ENCODE measurements at regions not wholly inside any gene's neighbourhood (a gene's known extent, or its start where the extent isn't known, plus 50 kb on each side); places are given as distances from the start of the nearest gene placed in this dataset.
"Not testable (repeated sequence)": the region's sequence is repeated elsewhere in the genome, so short reads cannot be mapped to it uniquely, and the experiment has no call there.

DNA sequence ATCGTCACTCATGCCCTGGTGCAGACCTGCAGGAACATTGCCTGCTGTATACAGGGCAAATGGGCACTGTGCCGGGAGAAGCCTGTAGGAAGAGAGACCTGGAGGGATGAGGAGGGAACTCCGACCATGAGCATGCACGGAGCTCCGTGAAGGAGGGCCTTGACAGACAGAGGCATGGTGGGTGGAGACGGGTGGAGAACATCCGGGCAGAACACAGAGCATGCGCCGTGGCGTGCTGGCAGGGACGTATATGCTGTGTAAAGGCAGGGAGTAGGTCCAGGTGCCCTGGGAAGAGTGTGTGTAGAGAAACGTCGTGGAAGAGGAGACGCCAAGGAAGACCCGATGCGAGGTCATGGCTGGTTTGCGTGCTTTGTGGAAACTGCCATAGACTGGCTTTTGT lies 133.0 kb upstream of the FAN1 start:
- H3K9me3 ChIP-seq = no peaks in the 10 kb centered on the region
- 92 to 97% methylated on average over 13 to 15 of the region's 17 CpGs for WGBS, 2 donors
- H3K4me3 ChIP-seq = no peak overlapping the region
- no peaks in the 10 kb centered on the region for H3K4me1 ChIP-seq
- TF ChIP-seq, protein P1, sequence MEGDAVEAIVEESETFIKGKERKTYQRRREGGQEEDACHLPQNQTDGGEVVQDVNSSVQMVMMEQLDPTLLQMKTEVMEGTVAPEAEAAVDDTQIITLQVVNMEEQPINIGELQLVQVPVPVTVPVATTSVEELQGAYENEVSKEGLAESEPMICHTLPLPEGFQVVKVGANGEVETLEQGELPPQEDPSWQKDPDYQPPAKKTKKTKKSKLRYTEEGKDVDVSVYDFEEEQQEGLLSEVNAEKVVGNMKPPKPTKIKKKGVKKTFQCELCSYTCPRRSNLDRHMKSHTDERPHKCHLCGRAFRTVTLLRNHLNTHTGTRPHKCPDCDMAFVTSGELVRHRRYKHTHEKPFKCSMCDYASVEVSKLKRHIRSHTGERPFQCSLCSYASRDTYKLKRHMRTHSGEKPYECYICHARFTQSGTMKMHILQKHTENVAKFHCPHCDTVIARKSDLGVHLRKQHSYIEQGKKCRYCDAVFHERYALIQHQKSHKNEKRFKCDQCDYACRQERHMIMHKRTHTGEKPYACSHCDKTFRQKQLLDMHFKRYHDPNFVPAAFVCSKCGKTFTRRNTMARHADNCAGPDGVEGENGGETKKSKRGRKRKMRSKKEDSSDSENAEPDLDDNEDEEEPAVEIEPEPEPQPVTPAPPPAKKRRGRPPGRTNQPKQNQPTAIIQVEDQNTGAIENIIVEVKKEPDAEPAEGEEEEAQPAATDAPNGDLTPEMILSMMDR (IDR thresholded peaks at IDR 0.05) = no peak
- no peak for TF ChIP-seq POLR2A (IDR thresholded peaks at IDR 0.05)
- no peak for DNase-seq
- no peaks in the 10 kb centered on the region for H3K27me3 ChIP-seq
- intact Hi-C loops (cut with DNase I) = no loop called here
- H3K36me3 ChIP-seq = no peaks in the 10 kb centered on the region
- no peak overlapping the region for H3K27ac ChIP-seq

DNA sequence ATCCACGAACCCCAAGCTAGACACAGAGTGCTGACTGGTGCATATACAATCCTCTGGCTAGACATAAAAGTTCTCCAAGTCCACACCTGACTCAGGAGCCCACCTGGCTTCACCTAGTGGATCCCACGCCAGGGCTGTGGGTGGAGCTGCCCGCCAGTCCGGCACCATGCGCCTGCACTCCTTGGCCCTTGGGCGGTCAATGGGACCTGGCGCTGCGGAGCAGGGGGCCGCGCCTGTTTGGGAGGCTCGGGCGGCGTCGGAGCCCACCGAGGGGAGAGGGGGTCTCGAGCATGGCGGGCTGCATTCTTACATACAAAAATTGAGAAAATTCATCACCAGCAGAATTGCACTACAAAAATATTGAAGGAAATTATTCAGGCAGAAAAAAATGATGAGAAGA lies 120.7 kb upstream of the FAN1 start:
- no peaks in the 10 kb centered on the region for H3K9me3 ChIP-seq
- 78 to 88% methylated on average over 2 to 6 of the region's 17 CpGs for WGBS, 2 donors
- H3K27ac ChIP-seq = no peak overlapping the region
- no peaks in the 10 kb centered on the region for H3K4me1 ChIP-seq
- H3K4me3 ChIP-seq = no peak overlapping the region
- no peak for TF ChIP-seq POLR2A (IDR thresholded peaks at IDR 0.05)
- H3K27me3 ChIP-seq = peaks cover 0 to 4% (median 0%) of the 10 kb centered on the region in 4 donors
- DNase-seq = no peak
- intact Hi-C loops (cut with DNase I) = no loop called here
- H3K36me3 ChIP-seq = no peaks in the 10 kb centered on the region

DNA sequence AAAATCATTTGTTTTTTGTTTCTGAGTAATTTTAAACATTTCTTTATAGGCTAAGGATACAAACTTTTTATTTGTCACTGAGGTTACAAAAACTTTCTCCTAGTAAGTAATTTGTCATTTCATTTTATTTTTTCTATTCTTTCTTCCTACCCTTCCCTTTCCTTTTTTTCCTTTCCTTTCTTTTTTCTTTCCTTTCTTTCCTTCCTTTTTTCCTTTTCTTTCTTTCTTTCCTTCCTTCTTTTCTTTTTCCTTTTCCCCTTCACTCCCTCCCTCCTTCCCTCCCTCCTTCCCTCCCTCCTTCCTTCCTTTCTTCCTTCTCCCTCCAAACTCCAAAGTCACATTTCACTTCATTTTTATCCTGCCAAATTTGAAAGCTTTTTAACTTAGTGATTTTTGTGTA lies 115.1 kb upstream of the FAN1 start:
- Histone ChIP-seq H3K9me3 (no peaks in the 10 kb centered on the region), H3K4me3 (no peak overlapping the region), H3K4me1 (no peaks in the 10 kb centered on the region), H3K36me3 (no peaks in the 10 kb centered on the region), H3K27me3 (peaks cover 0 to 25% (median 0%) of the 10 kb centered on the region in 4 donors), H3K27ac (no peak overlapping the region)
- intact Hi-C loops (cut with DNase I) = no loop called here
- no peak for DNase-seq
- TF ChIP-seq POLR2A (IDR thresholded peaks at IDR 0.05) = no peak
- TF ChIP-seq, protein P1 (IDR thresholded peaks at IDR 0.05) = no peak

DNA sequence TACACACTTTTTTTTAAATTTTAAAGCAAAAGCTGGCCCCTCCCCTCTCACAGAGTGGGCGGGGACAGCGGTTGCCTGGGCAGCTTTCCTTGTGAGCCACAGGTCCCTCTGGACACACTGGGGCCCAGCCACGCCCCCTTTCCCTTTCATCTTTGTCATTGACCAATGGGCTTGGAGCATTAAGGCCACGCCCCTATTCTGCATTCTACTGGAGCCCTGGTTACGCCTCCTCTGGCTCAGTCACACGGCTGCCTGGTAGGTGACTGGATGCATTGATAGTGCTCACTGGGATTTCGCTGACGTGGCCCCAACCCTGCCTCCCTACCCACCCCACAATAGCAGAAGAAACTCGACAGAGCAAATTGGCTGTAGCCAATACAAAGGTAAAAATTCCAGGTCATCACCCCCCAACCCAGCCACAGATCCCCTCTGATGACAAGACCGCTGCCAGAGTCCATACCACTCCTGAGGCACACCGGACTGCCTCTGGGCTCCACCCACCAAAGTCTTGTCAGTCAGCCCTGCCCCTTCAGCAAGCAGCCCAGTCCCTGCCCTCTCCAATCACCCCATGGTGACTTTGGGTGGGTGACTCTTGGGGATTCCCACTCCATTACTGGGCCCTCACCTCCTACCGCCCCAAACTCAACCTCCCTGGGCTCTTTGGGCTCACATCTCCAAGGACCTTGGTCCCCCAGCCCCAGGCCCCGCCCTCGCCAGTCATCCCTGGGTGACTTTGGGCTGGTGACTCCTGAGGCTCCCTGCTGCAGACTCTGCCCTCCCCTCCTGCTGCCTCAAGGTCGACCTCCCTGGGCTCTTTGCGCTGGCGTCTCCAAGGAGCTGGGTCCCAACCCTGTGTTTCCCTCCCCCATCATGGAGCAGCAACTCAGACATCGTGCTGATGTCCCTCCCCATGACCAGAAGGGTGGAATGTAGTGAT lies 112.2 kb upstream of the FAN1 start:
- no peaks in the 10 kb centered on the region for H3K4me1 ChIP-seq

DNA sequence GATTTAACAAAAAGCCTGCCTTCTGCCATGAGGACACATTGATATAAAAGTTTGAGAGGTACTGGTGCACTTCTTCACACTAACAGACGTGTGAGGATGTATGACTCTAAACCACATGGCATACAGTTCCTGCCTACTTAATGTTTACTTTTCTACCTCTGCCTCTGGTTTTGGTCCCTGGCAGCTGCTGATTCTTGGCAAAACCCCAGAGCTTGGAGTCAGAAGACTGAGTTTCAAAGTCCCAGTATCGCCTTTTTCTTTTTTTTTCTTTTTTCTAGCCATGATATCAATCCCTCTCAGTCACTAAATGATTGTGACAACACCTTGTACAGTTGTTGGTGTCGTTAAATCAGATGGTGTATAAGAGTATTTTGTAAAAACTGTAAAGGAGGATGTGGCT lies 110.9 kb upstream of the FAN1 start:
- H3K27ac ChIP-seq; H3K9me3 ChIP-seq; intact Hi-C loops (cut with DNase I); H3K4me1 ChIP-seq; H3K4me3 ChIP-seq; H3K36me3 ChIP-seq; DNase-seq: not testable (repeated sequence)
- H3K27me3 ChIP-seq = peaks cover 0 to 31% (median 0%) of the 10 kb centered on the region in 4 donors
- WGBS, 2 donors = 26 to 38% methylated on average over 2 to 3 of the region's 3 CpGs

More for the DNA sequence above, 112.2 kb upstream of the FAN1 start:
- 80 to 88% methylated on average over 8 to 13 of the region's 18 CpGs for WGBS, 2 donors
- Histone ChIP-seq H3K27ac (no peak overlapping the region), H3K36me3 (no peaks in the 10 kb centered on the region), H3K9me3 (no peaks in the 10 kb centered on the region), H3K27me3 (peaks cover 0 to 31% (median 0%) of the 10 kb centered on the region in 4 donors), H3K4me3 (no peak overlapping the region)
- intact Hi-C loops (cut with DNase I) = no loop called here
- DNase-seq = no peak
- no peak for TF ChIP-seq POLR2A (IDR thresholded peaks at IDR 0.05)
- TF ChIP-seq, protein P1 (IDR thresholded peaks at IDR 0.05) = no peak

DNA sequence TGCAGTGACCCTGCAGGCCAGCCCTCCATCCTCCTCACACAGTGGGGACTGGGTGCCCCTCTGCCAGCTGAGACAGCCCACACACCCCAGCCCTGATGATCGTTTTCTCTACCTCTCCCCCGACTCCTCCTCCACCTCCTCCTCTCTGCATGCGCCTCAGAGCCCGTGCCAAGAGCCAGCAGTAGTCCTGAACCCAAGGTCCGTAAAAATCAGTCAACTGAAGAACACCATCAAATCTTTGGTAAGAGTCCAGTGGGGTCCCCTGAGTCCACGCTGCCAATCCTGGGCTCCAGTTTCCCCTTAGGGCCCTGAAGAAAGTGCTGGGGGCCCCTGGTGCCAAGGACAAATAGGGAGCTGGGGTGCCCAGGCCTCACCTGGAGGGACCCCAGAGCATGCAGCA lies 109.3 kb upstream of the FAN1 start:
- Histone ChIP-seq H3K36me3 (no peaks in the 10 kb centered on the region), H3K9me3 (no peaks in the 10 kb centered on the region), H3K4me3 (no peak overlapping the region), H3K27me3 (peaks cover 0 to 29% (median 0%) of the 10 kb centered on the region in 4 donors), H3K27ac (no peak overlapping the region), H3K4me1 (no peaks in the 10 kb centered on the region)
- intact Hi-C loops (cut with DNase I) = no loop called here
- TF ChIP-seq, protein P1 (IDR thresholded peaks at IDR 0.05) = no peak
- no peak for TF ChIP-seq POLR2A (IDR thresholded peaks at IDR 0.05)
- DNase-seq = no peak
- WGBS, 2 donors = 85 to 100% methylated on average over 1 to 6 of the region's 6 CpGs

All from esophagus squamous epithelium (tissue), 5 donors.